ENCODE measurements at regions not wholly inside any gene's neighbourhood (a gene's known extent, or its start where the extent isn't known, plus 50 kb on each side); places are given as distances from the start of the nearest gene placed in this dataset.

- H2AFZ ChIP-seq (ENCODE audit: low read length): no peak overlapping the region
- no peaks in the 10 kb centered on the region for H3K9me2 ChIP-seq (replicated peaks; ENCODE audit: low read length)
- POLR2A ChIA-PET (ENCODE audit: unreplicated experiment): no interaction called here
- H3K27ac ChIP-seq (ENCODE audit: low read length): no peak overlapping the region
- intact Hi-C loops (cut with micrococcal nuclease): no loop called here
- H3K27me3 ChIP-seq (ENCODE audit: low read length): no peaks in the 10 kb centered on the region
- H3F3A ChIP-seq (ENCODE audit: low read length, unreplicated experiment): no peaks in the 10 kb centered on the region
- H3K36me3 ChIP-seq (ENCODE audit: low read depth, low read length): no peaks in the 10 kb centered on the region
- no peak overlapping the region for H3K4me2 ChIP-seq (ENCODE audit: low read length)
- no peak overlapping the region for H3K4me3 ChIP-seq (ENCODE audit: low read length)
- H3K9ac ChIP-seq (ENCODE audit: low read length): no peak overlapping the region
- DNase-seq (no peak), ATAC-seq (no peak)
- CTCF ChIA-PET: no interaction called here
- no peaks in the 10 kb centered on the region for H3K79me2 ChIP-seq (ENCODE audit: low read length)
- H3K4me1 ChIP-seq (ENCODE audit: insufficient read depth, low read length): no peaks in the 10 kb centered on the region
- no TSS peak for BruUV-seq (replicated peaks)
- H3K9me3 ChIP-seq (ENCODE audit: low read length): no peaks in the 10 kb centered on the region
- TF ChIP-seq CTCF (conservative IDR thresholded peaks at IDR 0.05; ENCODE audit: low read depth, low read length) (no peak), EZH2phosphoT487 (IDR thresholded peaks at IDR 0.05; ENCODE audit: borderline replicate concordance, low read length) (no peak), EZH2 (IDR thresholded peaks at IDR 0.05; ENCODE audit: low read length, unreplicated experiment) (no peak)
- H4K20me1 ChIP-seq (ENCODE audit: low read length): no peaks in the 10 kb centered on the region
Measured at GRCh38 chr13:72473321-72473720, 254.1 kb downstream of the MZT1 start.

DNA sequence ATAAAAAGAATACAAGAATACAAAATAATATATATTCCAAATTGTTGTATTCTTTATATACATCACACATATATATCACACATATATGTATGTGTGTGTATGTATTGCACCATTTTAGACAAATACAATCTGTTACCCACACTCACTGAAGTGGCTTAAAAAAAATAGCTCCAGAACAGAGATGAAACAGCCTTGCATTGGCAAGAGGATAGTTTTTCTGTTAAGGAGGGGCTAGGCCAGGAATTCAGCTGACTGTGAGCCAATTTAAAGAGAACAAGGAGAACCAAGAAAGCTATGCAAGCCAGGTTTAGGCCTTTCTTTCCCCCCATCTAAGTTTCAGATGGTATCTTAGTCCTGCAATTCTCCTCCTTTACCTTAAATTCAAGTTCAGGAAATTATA is 257.5 kb downstream of the MZT1 start:
- intact Hi-C loops (cut with micrococcal nuclease): no loop called here
- POLR2A ChIA-PET (ENCODE audit: unreplicated experiment): no interaction called here

GRCh38 chr13:72463561-72463960 is 263.9 kb downstream of the MZT1 start:
- Histone ChIP-seq H3K9me3 (ENCODE audit: low read length) (no peaks in the 10 kb centered on the region), H4K20me1 (ENCODE audit: low read length) (no peaks in the 10 kb centered on the region), H3K4me3 (ENCODE audit: low read length) (no peak overlapping the region), H3K9me2 (replicated peaks; ENCODE audit: low read length) (no peaks in the 10 kb centered on the region), H3K4me2 (ENCODE audit: low read length) (no peak overlapping the region), H3K36me3 (ENCODE audit: low read depth, low read length) (no peaks in the 10 kb centered on the region), H3K27ac (ENCODE audit: low read length) (no peak overlapping the region), H3K27me3 (ENCODE audit: low read length) (no peaks in the 10 kb centered on the region), H2AFZ (ENCODE audit: low read length) (no peak overlapping the region), H3K9ac (ENCODE audit: low read length) (no peak overlapping the region), H3K4me1 (ENCODE audit: insufficient read depth, low read length) (no peaks in the 10 kb centered on the region), H3K79me2 (ENCODE audit: low read length) (no peaks in the 10 kb centered on the region), H3F3A (ENCODE audit: low read length, unreplicated experiment) (no peaks in the 10 kb centered on the region)
- POLR2A ChIA-PET (ENCODE audit: unreplicated experiment): no interaction called here
- no peak for TF ChIP-seq EZH2 (IDR thresholded peaks at IDR 0.05; ENCODE audit: low read length, unreplicated experiment)
- no peak for DNase-seq
- ATAC-seq: no peak
- BruUV-seq (replicated peaks): no TSS peak
- intact Hi-C loops (cut with micrococcal nuclease): no loop called here
- CTCF ChIA-PET: no interaction called here

More for the DNA sequence above, 257.5 kb downstream of the MZT1 start:
- Histone ChIP-seq H3K9me3 (ENCODE audit: low read length) (no peaks in the 10 kb centered on the region), H3K4me1 (ENCODE audit: insufficient read depth, low read length) (no peaks in the 10 kb centered on the region), H3K9ac (ENCODE audit: low read length) (no peak overlapping the region), H2AFZ (ENCODE audit: low read length) (no peak overlapping the region), H3K36me3 (ENCODE audit: low read depth, low read length) (no peaks in the 10 kb centered on the region), H3K79me2 (ENCODE audit: low read length) (no peaks in the 10 kb centered on the region), H3F3A (ENCODE audit: low read length, unreplicated experiment) (no peaks in the 10 kb centered on the region), H3K4me2 (ENCODE audit: low read length) (no peak overlapping the region), H4K20me1 (ENCODE audit: low read length) (no peaks in the 10 kb centered on the region), H3K9me2 (replicated peaks; ENCODE audit: low read length) (no peaks in the 10 kb centered on the region), H3K4me3 (ENCODE audit: low read length) (no peak overlapping the region), H3K27me3 (ENCODE audit: low read length) (no peaks in the 10 kb centered on the region), H3K27ac (ENCODE audit: low read length) (no peak overlapping the region)
- no peak for TF ChIP-seq EZH2phosphoT487 (IDR thresholded peaks at IDR 0.05; ENCODE audit: borderline replicate concordance, low read length)
- no peak for TF ChIP-seq CTCF (conservative IDR thresholded peaks at IDR 0.05; ENCODE audit: low read depth, low read length)
- TF ChIP-seq EZH2 (IDR thresholded peaks at IDR 0.05; ENCODE audit: low read length, unreplicated experiment): no peak
- ATAC-seq: no peak
- BruUV-seq (replicated peaks): no TSS peak
- no peak for DNase-seq
- CTCF ChIA-PET: no interaction called here
